ENCODE measurements at regions not wholly inside any gene's neighbourhood (a gene's known extent, or its start where the extent isn't known, plus 50 kb on each side); places are given as distances from the start of the nearest gene placed in this dataset.

DNA sequence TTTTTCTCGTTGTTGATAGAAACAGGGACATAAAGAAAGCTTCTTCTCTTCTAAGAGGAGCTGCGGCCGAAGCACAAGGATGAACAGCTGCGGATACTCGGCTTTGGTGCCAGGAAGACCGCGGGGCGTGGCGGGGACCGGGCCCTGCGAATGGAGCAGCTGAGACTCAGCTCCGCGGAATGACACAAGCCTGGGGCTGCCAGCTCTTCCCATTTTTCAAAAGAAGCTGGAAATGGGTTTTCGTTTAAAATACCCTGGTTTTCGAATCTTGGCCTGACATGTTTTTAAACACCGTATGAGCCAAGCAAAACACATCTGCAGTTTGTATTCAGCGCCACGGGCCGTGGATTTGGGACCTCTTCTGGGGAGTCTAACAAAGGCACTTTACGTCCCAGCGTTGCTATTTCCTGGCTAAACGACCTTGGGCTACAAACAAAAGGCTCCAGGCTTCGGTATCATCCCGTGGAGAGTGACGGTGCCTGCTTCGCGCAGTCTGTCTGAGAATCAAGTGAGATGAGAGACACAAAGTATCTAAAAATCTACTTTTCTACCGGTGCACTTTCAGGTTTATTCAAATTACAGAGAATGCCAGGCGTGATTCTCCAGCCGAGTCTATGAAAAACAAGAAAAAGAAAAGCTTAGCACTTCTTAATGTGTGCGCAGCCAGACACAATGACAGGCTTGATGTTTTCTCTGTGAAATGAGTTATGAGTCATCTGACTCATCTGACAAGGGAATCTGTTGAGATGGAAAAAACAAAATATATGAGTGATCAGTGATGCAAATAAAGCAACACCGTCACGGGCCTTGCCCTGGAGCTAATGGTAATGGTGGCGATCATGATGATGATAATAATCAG, 114.0 kb upstream of the TMEM132D start:
- H3K4me3 ChIP-seq (ENCODE audit: low read depth, low read length), result no peak overlapping the region
- DNase-seq, result no peak
- H3K36me3 ChIP-seq, result no peaks in the 10 kb centered on the region
- H3K27ac ChIP-seq, result no peak overlapping the region
- peaks cover 2% of the 10 kb centered on the region for H3K27me3 ChIP-seq (ENCODE audit: insufficient read depth, low read depth, severe bottlenecking)
- H3K9me3 ChIP-seq (ENCODE audit: severe bottlenecking), result no peaks in the 10 kb centered on the region
- TF ChIP-seq, protein P1, sequence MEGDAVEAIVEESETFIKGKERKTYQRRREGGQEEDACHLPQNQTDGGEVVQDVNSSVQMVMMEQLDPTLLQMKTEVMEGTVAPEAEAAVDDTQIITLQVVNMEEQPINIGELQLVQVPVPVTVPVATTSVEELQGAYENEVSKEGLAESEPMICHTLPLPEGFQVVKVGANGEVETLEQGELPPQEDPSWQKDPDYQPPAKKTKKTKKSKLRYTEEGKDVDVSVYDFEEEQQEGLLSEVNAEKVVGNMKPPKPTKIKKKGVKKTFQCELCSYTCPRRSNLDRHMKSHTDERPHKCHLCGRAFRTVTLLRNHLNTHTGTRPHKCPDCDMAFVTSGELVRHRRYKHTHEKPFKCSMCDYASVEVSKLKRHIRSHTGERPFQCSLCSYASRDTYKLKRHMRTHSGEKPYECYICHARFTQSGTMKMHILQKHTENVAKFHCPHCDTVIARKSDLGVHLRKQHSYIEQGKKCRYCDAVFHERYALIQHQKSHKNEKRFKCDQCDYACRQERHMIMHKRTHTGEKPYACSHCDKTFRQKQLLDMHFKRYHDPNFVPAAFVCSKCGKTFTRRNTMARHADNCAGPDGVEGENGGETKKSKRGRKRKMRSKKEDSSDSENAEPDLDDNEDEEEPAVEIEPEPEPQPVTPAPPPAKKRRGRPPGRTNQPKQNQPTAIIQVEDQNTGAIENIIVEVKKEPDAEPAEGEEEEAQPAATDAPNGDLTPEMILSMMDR (IDR thresholded peaks at IDR 0.05; ENCODE audit: low read depth, low read length), result no peak

DNA sequence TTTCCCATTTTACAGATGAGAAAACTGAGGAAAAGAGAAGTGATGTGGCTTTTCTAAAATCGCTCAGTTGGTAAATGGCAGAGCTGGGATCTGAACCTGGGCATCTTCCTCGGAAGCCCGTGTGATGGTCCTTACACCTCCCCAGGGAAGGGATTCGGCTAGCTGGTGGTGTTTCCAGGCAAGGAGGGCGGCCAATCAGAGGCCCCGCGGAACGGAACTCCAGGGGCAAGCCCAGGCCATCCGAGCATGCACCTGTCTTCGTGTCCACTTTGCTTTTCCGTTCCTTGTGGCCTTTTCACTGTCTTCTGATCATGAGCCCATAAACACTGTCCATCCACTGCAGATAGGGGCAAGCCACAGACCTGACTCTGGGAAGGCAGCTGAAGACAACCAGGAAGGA, 114.8 kb upstream of the TMEM132D start:
- Histone ChIP-seq H3K9me3 (ENCODE audit: severe bottlenecking) (no peaks in the 10 kb centered on the region), H3K4me3 (ENCODE audit: low read depth, low read length) (no peak overlapping the region), H3K27me3 (ENCODE audit: insufficient read depth, low read depth, severe bottlenecking) (peaks cover 2% of the 10 kb centered on the region), H3K27ac (no peak overlapping the region), H3K36me3 (no peaks in the 10 kb centered on the region)
- no peak for DNase-seq
- TF ChIP-seq, protein P1 (IDR thresholded peaks at IDR 0.05; ENCODE audit: low read depth, low read length), result no peak

DNA sequence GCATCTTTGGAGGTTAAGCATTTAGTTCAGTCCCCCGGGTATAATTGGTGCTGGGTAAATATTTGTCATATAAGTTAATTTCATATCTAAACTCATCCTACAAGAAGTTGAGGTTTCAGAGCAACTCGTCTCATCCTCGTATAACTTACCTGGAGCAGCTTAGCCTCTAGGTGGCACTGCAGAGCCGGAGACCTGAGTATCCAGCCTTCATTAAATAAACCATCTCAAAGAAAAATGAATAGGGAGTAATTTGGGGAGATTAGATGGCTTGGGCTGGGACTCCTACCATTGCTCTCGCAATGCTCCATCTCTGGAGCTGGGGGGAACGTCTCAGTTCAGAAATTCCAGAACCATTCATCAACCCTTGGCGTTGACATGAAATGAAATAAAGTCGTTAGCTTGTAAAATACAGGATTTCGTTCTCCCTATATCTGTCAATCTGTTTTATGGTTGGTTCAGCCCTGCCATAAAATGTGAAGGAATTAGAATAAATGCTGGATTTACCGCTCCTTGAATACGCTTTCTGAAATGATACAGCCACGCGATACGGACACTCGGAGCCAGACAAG, 122.9 kb upstream of the TMEM132D start:
- Histone ChIP-seq H3K27ac (no peak overlapping the region), H3K36me3 (no peaks in the 10 kb centered on the region), H3K9me3 (ENCODE audit: severe bottlenecking) (no peaks in the 10 kb centered on the region), H3K4me3 (ENCODE audit: low read depth, low read length) (no peak overlapping the region), H3K27me3 (ENCODE audit: insufficient read depth, low read depth, severe bottlenecking) (peaks cover 3% of the 10 kb centered on the region)
- peak; percentile 64 for DNase-seq
- TF ChIP-seq, protein P1 (IDR thresholded peaks at IDR 0.05; ENCODE audit: low read depth, low read length), result peak; percentile 69

DNA sequence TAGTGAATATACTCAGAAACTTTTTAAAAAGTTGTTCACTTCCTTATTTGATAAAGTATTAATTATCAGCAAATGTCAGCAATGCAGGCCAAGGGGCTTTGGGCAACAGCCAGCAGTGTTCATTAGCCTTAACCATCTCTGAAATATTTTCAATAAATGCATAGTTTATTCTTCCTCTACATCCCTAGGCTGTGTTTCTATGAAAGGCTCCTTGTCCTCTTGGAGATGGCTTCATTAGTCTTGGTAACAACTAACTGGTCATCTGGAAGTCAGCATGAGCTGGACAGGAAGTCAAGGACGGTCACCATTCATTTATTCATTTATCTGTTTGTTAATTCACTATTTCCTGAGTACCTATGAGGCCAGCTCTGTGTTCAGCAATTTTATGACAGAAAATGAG, 124.0 kb upstream of the TMEM132D start:
- Histone ChIP-seq H3K9me3 (ENCODE audit: severe bottlenecking) (no peaks in the 10 kb centered on the region), H3K27me3 (ENCODE audit: insufficient read depth, low read depth, severe bottlenecking) (peaks cover 3% of the 10 kb centered on the region), H3K36me3 (no peaks in the 10 kb centered on the region), H3K27ac (no peak overlapping the region), H3K4me3 (ENCODE audit: low read depth, low read length) (no peak overlapping the region)
- TF ChIP-seq, protein P1 (IDR thresholded peaks at IDR 0.05; ENCODE audit: low read depth, low read length), result no peak
- no peak for DNase-seq

DNA sequence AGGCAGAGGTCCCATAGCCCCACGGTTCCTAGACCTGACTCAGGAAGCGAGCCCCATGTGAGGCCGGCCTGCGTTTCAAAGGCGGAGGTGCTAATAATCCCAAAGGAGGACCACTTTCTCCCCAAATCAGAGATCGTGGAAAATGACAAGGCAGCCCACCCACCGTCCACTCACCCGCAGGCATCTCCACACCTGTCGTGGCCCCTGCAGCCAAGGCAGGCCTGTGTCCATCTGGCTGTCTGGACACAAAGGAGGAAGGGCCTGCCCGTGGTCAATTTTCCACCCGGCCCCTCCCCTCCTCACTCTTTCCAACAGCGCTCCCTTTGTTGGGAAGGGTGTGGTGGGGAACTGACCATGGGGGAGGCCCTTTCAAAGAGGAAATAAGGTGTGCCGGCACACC, 125.3 kb upstream of the TMEM132D start:
- DNase-seq, result no peak
- Histone ChIP-seq H3K36me3 (no peaks in the 10 kb centered on the region), H3K27me3 (ENCODE audit: insufficient read depth, low read depth, severe bottlenecking) (peaks cover 3% of the 10 kb centered on the region), H3K9me3 (ENCODE audit: severe bottlenecking) (no peaks in the 10 kb centered on the region), H3K27ac (no peak overlapping the region), H3K4me3 (ENCODE audit: low read depth, low read length) (no peak overlapping the region)
- TF ChIP-seq, protein P1 (IDR thresholded peaks at IDR 0.05; ENCODE audit: low read depth, low read length), result no peak

All from WERI-Rb-1 (cell line).